ENCODE measurements at regions not wholly inside any gene's neighbourhood (a gene's known extent, or its start where the extent isn't known, plus 50 kb on each side); places are given as distances from the start of the nearest gene placed in this dataset.

GRCh38 chr1:114337417-114337816 is 173.6 kb downstream of the TRIM33 start:
- Histone ChIP-seq H3K4me2 (ENCODE audit: low read length) (no peak overlapping the region), H3K9me2 (replicated peaks; ENCODE audit: low read length) (no peaks in the 10 kb centered on the region), H2AFZ (ENCODE audit: low read length) (no peak overlapping the region), H3K79me2 (ENCODE audit: low read length) (no peaks in the 10 kb centered on the region), H3K27ac (ENCODE audit: low read length) (no peak overlapping the region), H3K9me3 (ENCODE audit: low read length) (no peaks in the 10 kb centered on the region), H3K4me3 (ENCODE audit: low read length) (no peak overlapping the region), H3F3A (ENCODE audit: low read length, unreplicated experiment) (no peaks in the 10 kb centered on the region), H3K27me3 (ENCODE audit: low read length) (peaks cover 24% of the 10 kb centered on the region), H3K4me1 (ENCODE audit: insufficient read depth, low read length) (peaks cover 7% of the 10 kb centered on the region; the same call in 1 of the 2 replicates), H3K36me3 (ENCODE audit: low read depth, low read length) (no peaks in the 10 kb centered on the region), H4K20me1 (ENCODE audit: low read length) (no peaks in the 10 kb centered on the region), H3K9ac (ENCODE audit: low read length) (no peak overlapping the region)
- intact Hi-C loops (cut with micrococcal nuclease) = no loop called here
- ATAC-seq (no peak), DNase-seq (no peak)
- ChIA-PET POLR2A (ENCODE audit: unreplicated experiment) (no interaction called here), CTCF (no interaction called here)
- TF ChIP-seq EZH2phosphoT487 (IDR thresholded peaks at IDR 0.05; ENCODE audit: borderline replicate concordance, low read length) (no peak), CTCF (conservative IDR thresholded peaks at IDR 0.05; ENCODE audit: low read depth, low read length) (no peak), EZH2 (IDR thresholded peaks at IDR 0.05; ENCODE audit: low read length, unreplicated experiment) (no peak)
- BruUV-seq (replicated peaks) = no TSS peak

GRCh38 chr1:114336360-114336759 is 174.6 kb downstream of the TRIM33 start:
- no peak overlapping the region for H3K4me2 ChIP-seq (ENCODE audit: low read length)
- H3K9ac ChIP-seq (ENCODE audit: low read length) = no peak overlapping the region
- BruUV-seq (replicated peaks) = no TSS peak
- intact Hi-C loops (cut with micrococcal nuclease) = no loop called here
- no peaks in the 10 kb centered on the region for H3K9me2 ChIP-seq (replicated peaks; ENCODE audit: low read length)
- CTCF ChIA-PET = no interaction called here
- no peak for ATAC-seq
- H3K4me3 ChIP-seq (ENCODE audit: low read length) = no peak overlapping the region
- H3F3A ChIP-seq (ENCODE audit: low read length, unreplicated experiment) = no peaks in the 10 kb centered on the region
- no peak overlapping the region for H2AFZ ChIP-seq (ENCODE audit: low read length)
- no peaks in the 10 kb centered on the region for H3K4me1 ChIP-seq (ENCODE audit: insufficient read depth, low read length)
- no peaks in the 10 kb centered on the region for H3K79me2 ChIP-seq (ENCODE audit: low read length)
- H3K27me3 ChIP-seq (ENCODE audit: low read length) = peaks cover 33% of the 10 kb centered on the region
- no peak for DNase-seq
- TF ChIP-seq EZH2phosphoT487 (IDR thresholded peaks at IDR 0.05; ENCODE audit: borderline replicate concordance, low read length) = no peak
- no peak for TF ChIP-seq CTCF (conservative IDR thresholded peaks at IDR 0.05; ENCODE audit: low read depth, low read length)
- no peak for TF ChIP-seq EZH2 (IDR thresholded peaks at IDR 0.05; ENCODE audit: low read length, unreplicated experiment)
- H4K20me1 ChIP-seq (ENCODE audit: low read length) = no peaks in the 10 kb centered on the region
- POLR2A ChIA-PET (ENCODE audit: unreplicated experiment) = no interaction called here
- no peaks in the 10 kb centered on the region for H3K36me3 ChIP-seq (ENCODE audit: low read depth, low read length)
- H3K9me3 ChIP-seq (ENCODE audit: low read length) = no peaks in the 10 kb centered on the region
- no peak overlapping the region for H3K27ac ChIP-seq (ENCODE audit: low read length)

GRCh38 chr1:114335273-114335672 is 175.7 kb downstream of the TRIM33 start:
- POLR2A ChIA-PET (ENCODE audit: unreplicated experiment) = no interaction called here
- CTCF ChIA-PET = no interaction called here
- peaks cover 43% of the 10 kb centered on the region for H3K27me3 ChIP-seq (ENCODE audit: low read length)
- no peak overlapping the region for H3K4me3 ChIP-seq (ENCODE audit: low read length)
- DNase-seq (no peak), ATAC-seq (no peak)
- H3F3A ChIP-seq (ENCODE audit: low read length, unreplicated experiment) = no peaks in the 10 kb centered on the region
- no peaks in the 10 kb centered on the region for H3K79me2 ChIP-seq (ENCODE audit: low read length)
- no TSS peak for BruUV-seq (replicated peaks)
- no peak overlapping the region for H3K4me2 ChIP-seq (ENCODE audit: low read length)
- H3K9ac ChIP-seq (ENCODE audit: low read length) = no peak overlapping the region
- no peaks in the 10 kb centered on the region for H3K36me3 ChIP-seq (ENCODE audit: low read depth, low read length)
- H3K27ac ChIP-seq (ENCODE audit: low read length) = no peak overlapping the region
- H3K4me1 ChIP-seq (ENCODE audit: insufficient read depth, low read length) = no peaks in the 10 kb centered on the region
- TF ChIP-seq CTCF (conservative IDR thresholded peaks at IDR 0.05; ENCODE audit: low read depth, low read length) (peak; percentile 19; the same call in 1 of the 2 replicates), EZH2 (IDR thresholded peaks at IDR 0.05; ENCODE audit: low read length, unreplicated experiment) (no peak)
- no peaks in the 10 kb centered on the region for H4K20me1 ChIP-seq (ENCODE audit: low read length)
- H2AFZ ChIP-seq (ENCODE audit: low read length) = no peak overlapping the region
- H3K9me3 ChIP-seq (ENCODE audit: low read length) = no peaks in the 10 kb centered on the region
- intact Hi-C loops (cut with micrococcal nuclease) = no loop called here
- no peaks in the 10 kb centered on the region for H3K9me2 ChIP-seq (replicated peaks; ENCODE audit: low read length)
